Thyroid gland (tissue), 4 donors: ENCODE measurements at regions not wholly inside any gene's neighbourhood (a gene's known extent, or its start where the extent isn't known, plus 50 kb on each side); places are given as distances from the start of the nearest gene placed in this dataset.

Source experiments
- DNase-seq, 2 donors: peaks; one replicate each; pipeline ENCODE4 v3.0.0-alpha.2; 2019
- H3K27ac ChIP-seq, 3 donors: fragments of 200-600 bp; sonication (generic); 1 replicate in 2 of 3; 2 replicates in 1 of 3; pipeline ENCODE4 v1.5.1; 2016 to 2019; ENCODE audit warnings: mild to moderate bottlenecking in 1 of 3, moderate library complexity in 1 of 3
- H3K27me3 ChIP-seq: fragments of 200-600 bp; sonication (generic); one replicate; pipeline ENCODE4 v1.5.1; 2019
- H3K36me3 ChIP-seq, 2 donors: fragments of 200-600 bp; sonication (generic); one replicate each; pipeline ENCODE4 v1.5.1; 2016 to 2019
- H3K4me1 ChIP-seq, 2 donors: fragments of 200-600 bp; sonication (generic); one replicate each; pipeline ENCODE4 v1.5.1; 2017 to 2019
- H3K4me3 ChIP-seq, 3 donors: fragments of 200-600 bp; sonication (generic); replicated peaks in 1 of 3; 1 replicate in 2 of 3; 2 replicates in 1 of 3; pipeline ENCODE4 v1.5.1; 2016; ENCODE audit warnings: mild to moderate bottlenecking in 1 of 3
- H3K9me3 ChIP-seq: fragments of 200-600 bp; sonication (generic); one replicate; pipeline ENCODE4 v1.5.1; 2017
- POLR2A ChIP-seq, 2 donors: fragments of 450-650 bp; IDR thresholded peaks; one replicate each; pipeline ENCODE4 v1.6.1; 2017; ENCODE audit warnings: antibody characterized with exemption in 2 of 2, mild to moderate bottlenecking in 2 of 2, moderate library complexity in 1 of 2
- WGBS, 2 donors: methylation state at CpG; one replicate each; pipeline ENCODE4 v1.1.5; 2017; 5-methylcytosine and 5-hydroxymethylcytosine counted together
- intact Hi-C: fragments of 100-400 bp; cut with DNase I; formaldehyde crosslinking; loops from one replicate; pipeline ENCODE4 v1.15.1; 2023
- TF ChIP-seq, protein P1 (sequence below), 6 experiments: fragments of 200-600 bp in 3 of 6; fragments of 450-650 bp in 3 of 6; sonication (generic) in 3 of 6; IDR thresholded peaks; one replicate each; pipeline ENCODE4 v1.5.1; 2016 to 2019; ENCODE audit warnings: antibody characterized with exemption in 6 of 6, mild to moderate bottlenecking in 2 of 6, inconsistent platforms in 1 of 6, moderate library complexity in 1 of 6

DNA sequence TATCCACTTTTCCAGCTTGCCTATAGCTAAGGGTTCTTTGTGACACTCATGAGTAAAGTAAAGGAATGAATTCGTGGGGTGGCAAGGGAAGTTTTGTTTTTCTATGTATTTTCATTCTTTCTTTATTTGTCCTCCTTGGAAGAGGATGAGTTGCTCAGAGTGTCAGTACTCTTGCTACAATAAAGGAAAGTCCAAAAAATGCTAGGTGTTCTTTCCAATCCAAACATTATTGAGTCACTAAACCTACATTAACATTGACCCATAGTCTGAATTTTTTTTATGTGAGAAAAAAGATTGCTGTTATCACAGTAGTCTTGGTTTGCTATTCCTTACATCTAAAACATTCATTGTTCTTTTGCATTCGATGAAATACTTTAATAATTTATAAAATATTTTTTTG is 959.9 kb upstream of the ADGRL4 start:
- WGBS, 2 donors, result 72 to 79% methylated on average over 2 of the region's 2 CpGs
- Histone ChIP-seq H3K27ac (no peak overlapping the region), H3K4me1 (no peaks in the 10 kb centered on the region)

DNA sequence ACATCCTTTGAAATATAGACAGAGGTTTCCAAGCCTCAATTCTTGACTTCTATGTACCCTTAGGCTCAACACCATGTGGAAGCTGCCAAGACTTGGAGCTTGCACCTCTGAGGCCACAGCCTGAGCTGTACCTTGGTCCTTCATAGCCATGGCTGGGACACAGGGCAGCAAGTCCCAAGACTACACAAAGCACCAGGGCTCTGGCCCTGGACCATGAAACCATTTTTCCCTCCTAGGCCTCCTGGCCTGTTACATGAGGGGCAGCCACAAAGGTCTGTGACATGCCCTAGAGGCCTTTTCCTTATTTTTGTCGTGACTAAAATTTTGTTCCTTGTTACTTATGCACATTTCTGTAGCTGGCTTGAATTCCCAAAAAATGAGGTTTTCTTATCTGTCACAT is 953.1 kb upstream of the ADGRL4 start:
- WGBS, 2 donors, result 84 to 100% methylated on average over 1 of the region's 1 CpG
- no peak overlapping the region for H3K27ac ChIP-seq
- H3K36me3 ChIP-seq, result no peaks in the 10 kb centered on the region
- intact Hi-C loops, result no loop called here
- no peaks in the 10 kb centered on the region for H3K27me3 ChIP-seq
- DNase-seq, result no peak
- H3K9me3 ChIP-seq, result no peaks in the 10 kb centered on the region
- no peak overlapping the region for H3K4me3 ChIP-seq
- H3K4me1 ChIP-seq, result no peaks in the 10 kb centered on the region
- TF ChIP-seq, protein P1, sequence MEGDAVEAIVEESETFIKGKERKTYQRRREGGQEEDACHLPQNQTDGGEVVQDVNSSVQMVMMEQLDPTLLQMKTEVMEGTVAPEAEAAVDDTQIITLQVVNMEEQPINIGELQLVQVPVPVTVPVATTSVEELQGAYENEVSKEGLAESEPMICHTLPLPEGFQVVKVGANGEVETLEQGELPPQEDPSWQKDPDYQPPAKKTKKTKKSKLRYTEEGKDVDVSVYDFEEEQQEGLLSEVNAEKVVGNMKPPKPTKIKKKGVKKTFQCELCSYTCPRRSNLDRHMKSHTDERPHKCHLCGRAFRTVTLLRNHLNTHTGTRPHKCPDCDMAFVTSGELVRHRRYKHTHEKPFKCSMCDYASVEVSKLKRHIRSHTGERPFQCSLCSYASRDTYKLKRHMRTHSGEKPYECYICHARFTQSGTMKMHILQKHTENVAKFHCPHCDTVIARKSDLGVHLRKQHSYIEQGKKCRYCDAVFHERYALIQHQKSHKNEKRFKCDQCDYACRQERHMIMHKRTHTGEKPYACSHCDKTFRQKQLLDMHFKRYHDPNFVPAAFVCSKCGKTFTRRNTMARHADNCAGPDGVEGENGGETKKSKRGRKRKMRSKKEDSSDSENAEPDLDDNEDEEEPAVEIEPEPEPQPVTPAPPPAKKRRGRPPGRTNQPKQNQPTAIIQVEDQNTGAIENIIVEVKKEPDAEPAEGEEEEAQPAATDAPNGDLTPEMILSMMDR (IDR thresholded peaks at IDR 0.05), result no peak
- no peak for TF ChIP-seq POLR2A (IDR thresholded peaks at IDR 0.05)

More for the DNA sequence above, 959.9 kb upstream of the ADGRL4 start:
- Histone ChIP-seq H3K9me3 (no peaks in the 10 kb centered on the region), H3K4me3 (no peak overlapping the region), H3K36me3 (no peaks in the 10 kb centered on the region), H3K27me3 (no peaks in the 10 kb centered on the region)
- intact Hi-C loops, result no loop called here
- TF ChIP-seq, protein P1 (IDR thresholded peaks at IDR 0.05), result no peak
- no peak for TF ChIP-seq POLR2A (IDR thresholded peaks at IDR 0.05)
- no peak for DNase-seq

DNA sequence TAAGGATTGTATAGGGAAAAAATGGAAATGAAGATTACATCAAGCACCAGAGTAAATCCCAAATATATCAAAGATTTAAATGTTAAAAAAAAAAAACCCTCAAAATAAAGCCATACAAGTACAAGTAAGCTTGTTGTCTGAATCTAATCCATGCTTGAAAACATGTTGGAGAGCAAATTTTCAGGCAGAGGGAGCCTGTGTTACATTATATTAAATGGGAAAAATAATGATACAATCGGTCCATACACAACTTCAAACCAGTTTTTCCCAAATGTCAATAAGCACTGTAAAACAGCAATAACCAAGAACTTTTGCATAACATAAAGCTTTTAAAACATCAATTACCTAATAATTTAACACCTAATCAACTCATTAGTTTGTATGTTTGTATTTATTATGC is 949.4 kb upstream of the ADGRL4 start:
- 74 to 79% methylated on average over 1 of the region's 1 CpG for WGBS, 2 donors
- intact Hi-C loops, result no loop called here
- H3K27ac ChIP-seq, result no peak overlapping the region
- no peak overlapping the region for H3K4me3 ChIP-seq
- no peak for TF ChIP-seq POLR2A (IDR thresholded peaks at IDR 0.05)
- TF ChIP-seq, protein P1 (IDR thresholded peaks at IDR 0.05), result peak in 3 of 6 experiments; percentile 8 to 23 (median 18)
- no peaks in the 10 kb centered on the region for H3K27me3 ChIP-seq
- no peaks in the 10 kb centered on the region for H3K4me1 ChIP-seq
- no peak for DNase-seq
- H3K9me3 ChIP-seq, result no peaks in the 10 kb centered on the region
- no peaks in the 10 kb centered on the region for H3K36me3 ChIP-seq

DNA sequence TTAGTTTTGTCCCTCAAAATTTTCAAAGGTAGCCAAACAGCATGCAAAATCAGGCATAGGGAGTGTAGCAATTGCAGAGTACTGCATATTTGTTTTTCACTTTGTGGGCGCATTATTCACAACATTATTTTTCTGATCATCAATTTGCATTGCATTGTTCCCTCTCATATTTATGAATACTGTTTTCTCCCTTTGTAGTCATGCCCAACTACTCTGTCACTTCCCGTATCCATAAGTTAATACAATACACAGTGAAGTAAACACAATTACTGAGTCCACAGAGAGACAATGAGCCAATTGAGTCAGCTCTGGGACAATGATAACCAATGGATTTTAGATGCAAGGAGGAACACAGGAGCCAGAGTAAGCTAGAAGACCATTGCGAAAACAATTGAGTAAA is 944.0 kb upstream of the ADGRL4 start:
- DNase-seq, result no peak
- Histone ChIP-seq H3K4me3 (no peak overlapping the region), H3K9me3 (no peaks in the 10 kb centered on the region), H3K27ac (no peak overlapping the region), H3K27me3 (no peaks in the 10 kb centered on the region), H3K4me1 (no peaks in the 10 kb centered on the region), H3K36me3 (no peaks in the 10 kb centered on the region)
- WGBS, 2 donors, result 92 to 95% methylated on average over 3 of the region's 3 CpGs
- intact Hi-C loops, result no loop called here
- TF ChIP-seq POLR2A (IDR thresholded peaks at IDR 0.05), result no peak
- TF ChIP-seq, protein P1 (IDR thresholded peaks at IDR 0.05), result no peak

DNA sequence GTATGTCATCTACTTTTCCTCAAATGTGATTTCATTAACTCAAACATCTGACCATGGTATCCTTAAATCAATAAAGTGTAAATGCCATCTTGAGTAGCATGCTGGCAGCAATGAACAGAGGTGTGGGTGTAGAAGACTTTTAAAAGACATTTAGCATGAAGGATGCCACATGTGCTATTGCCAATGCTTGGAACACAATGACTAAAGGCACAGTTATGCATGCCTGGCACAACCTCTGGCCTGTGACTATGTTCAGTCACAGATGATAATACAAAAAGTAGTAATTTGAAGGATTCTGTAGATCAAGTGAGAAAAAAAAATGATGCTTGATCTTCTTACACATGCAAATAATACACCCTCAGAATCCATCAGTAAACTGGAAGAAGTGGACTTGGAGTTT is 938.9 kb upstream of the ADGRL4 start:
- intact Hi-C loops, result no loop called here
- Histone ChIP-seq H3K9me3 (no peaks in the 10 kb centered on the region), H3K27me3 (no peaks in the 10 kb centered on the region), H3K4me3 (no peak overlapping the region), H3K4me1 (no peaks in the 10 kb centered on the region), H3K36me3 (no peaks in the 10 kb centered on the region), H3K27ac (no peak overlapping the region)
- TF ChIP-seq, protein P1 (IDR thresholded peaks at IDR 0.05), result no peak
- TF ChIP-seq POLR2A (IDR thresholded peaks at IDR 0.05), result no peak
- DNase-seq, result no peak
